SU-DHL-6 (cell line): ENCODE measurements at regions not wholly inside any gene's neighbourhood (a gene's known extent, or its start where the extent isn't known, plus 50 kb on each side); places are given as distances from the start of the nearest gene placed in this dataset.
"Not testable (repeated sequence)": the region's sequence is repeated elsewhere in the genome, so short reads cannot be mapped to it uniquely, and the experiment has no call there.

Source experiments
- CTCF ChIP-seq: fragments of 200-600 bp; sonication (generic); IDR thresholded peaks from one replicate; pipeline ENCODE4 v1.5.1; 2017; ENCODE audit warnings: antibody characterized with exemption, mild to moderate bottlenecking, low read length, moderate library complexity; ENCODE audit not compliant: insufficient read depth, poor library complexity, severe bottlenecking
- EZH2phosphoT487 ChIP-seq: fragments of 200-600 bp; sonication (generic), shearing (Covaris generic); conservative IDR thresholded peaks from 2 replicates; pipeline ENCODE4 v1.6.1; 2018; ENCODE audit warnings: mild to moderate bottlenecking, antibody characterized with exemption, low read length, moderate library complexity, mixed read lengths

- TF ChIP-seq CTCF, EZH2phosphoT487: not testable (repeated sequence)
Measured at GRCh38 chr18:70689765-70690164, 400.9 kb downstream of the SOCS6 start.
